KG1 (cell line): ENCODE measurements at regions not wholly inside any gene's neighbourhood (a gene's known extent, or its start where the extent isn't known, plus 50 kb on each side); places are given as distances from the start of the nearest gene placed in this dataset.

Experiments used
- DNase-seq: peaks from one replicate; lab custom pipeline; 2025; lab: John Stamatoyannopoulos, UW

DNA sequence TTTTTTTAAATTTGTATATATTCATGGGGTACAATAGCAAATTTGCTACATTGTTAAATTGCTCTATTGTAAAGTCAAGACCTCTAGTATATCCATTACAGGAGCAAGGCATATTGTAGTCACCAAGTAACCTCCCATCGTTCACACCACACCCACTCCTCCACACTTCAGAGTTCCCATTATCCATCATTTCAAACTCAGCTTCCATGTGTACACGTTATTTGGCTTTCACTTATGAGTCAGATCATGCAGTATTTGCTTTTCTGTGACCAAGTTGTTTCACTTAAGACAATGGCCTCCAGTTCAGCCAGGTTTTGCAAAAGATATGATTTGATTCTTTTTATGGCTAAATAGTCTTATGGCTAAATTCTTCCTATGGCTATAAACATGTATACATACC, 2614.2 kb downstream of the PCDH7 start:
- DNase-seq: no peak

DNA sequence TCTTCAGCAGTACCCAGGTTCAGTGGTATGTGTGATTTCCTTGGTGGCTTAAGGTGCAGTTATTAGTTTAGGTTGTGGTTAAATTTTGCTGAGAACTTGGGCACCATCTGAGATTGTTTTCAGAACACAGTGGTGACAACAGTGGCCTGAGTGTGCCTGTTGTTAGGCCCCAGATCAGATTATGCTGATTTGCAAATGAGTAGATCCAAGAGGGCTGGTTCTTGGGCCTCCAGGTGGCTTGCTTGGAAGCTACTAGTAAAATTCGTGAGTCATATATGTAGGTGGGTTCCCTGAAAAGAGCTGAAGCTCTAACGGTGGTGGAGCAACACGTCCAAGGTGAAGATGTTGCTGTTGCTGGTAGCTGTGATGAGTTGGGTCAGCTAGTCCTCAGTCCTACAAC, 2619.6 kb downstream of the PCDH7 start:
- DNase-seq: no peak

DNA sequence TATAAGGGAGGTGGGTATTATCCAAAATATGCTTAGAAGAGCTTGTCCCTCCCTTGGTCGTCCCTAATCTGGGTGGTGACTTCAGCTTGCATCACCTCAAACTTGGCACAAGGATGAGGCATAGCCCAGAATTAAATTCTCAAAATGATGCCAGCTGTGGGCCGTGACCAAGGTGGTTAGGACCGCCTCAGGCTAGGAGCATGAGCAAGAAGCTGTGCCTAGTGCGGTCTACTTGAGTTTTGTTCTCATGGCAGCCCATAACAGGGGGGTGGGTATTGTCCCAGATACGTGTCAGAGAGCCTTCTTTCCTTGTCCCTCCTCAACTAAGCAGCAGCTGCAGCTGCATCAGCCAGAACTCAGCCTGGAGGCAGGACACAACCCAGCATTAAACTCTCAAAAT, 2620.0 kb downstream of the PCDH7 start:
- DNase-seq: no peak

- DNase-seq: no peak
Observed at GRCh38 chr4:33349376-33349775, 2629.2 kb downstream of the PCDH7 start.

DNA sequence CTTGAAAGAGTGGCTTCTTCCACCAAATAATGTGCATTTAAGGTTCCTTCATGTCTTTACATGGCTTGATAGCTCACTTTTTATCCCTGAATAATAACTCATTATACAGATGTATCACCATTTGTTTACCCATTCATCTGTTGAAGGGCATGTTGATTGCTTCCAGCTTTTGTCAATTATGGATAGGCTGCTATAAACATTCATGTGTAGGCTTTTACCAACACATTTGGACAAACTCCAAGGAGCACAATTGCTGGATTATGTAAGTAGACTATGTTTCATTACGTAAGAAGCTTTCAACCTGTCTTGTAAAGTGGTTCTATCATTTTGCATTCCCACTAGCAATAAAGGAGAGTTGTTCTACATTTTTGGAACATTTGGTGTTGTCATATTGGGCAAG, 2637.0 kb downstream of the PCDH7 start:
- no peak for DNase-seq

GRCh38 chr4:33369446-33369845, 2649.3 kb downstream of the PCDH7 start:
- no peak for DNase-seq

- DNase-seq: no peak
Observed at GRCh38 chr4:33381816-33382215, 2661.6 kb downstream of the PCDH7 start.

- no peak for DNase-seq
Observed at GRCh38 chr4:33386764-33387163, 2666.6 kb downstream of the PCDH7 start.

GRCh38 chr4:33390976-33391375, 2670.8 kb downstream of the PCDH7 start:
- no peak for DNase-seq

GRCh38 chr4:33395731-33396485, 2675.7 kb downstream of the PCDH7 start:
- DNase-seq: no peak

GRCh38 chr4:33400504-33400903, 2680.3 kb downstream of the PCDH7 start:
- no peak for DNase-seq

GRCh38 chr4:33407496-33407895, 2687.3 kb downstream of the PCDH7 start:
- DNase-seq: no peak

DNA sequence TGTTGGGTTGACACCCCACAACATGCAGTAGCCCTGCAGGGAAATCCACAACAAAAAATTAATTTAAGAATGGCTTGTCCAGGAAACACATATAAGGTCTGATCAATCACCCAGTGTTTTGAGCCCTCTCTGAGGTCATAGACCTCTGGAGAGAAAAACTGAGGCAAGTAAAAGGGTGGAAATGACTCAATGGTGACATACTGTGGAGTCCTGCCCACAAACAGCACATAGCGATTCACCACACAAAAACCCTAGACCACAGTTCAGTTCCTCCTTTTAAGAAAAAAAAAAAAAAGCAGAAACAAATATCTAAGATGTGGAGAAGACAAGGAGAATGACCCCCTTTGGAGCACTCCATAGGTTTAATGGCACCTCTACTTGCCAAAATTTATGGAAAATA, 2691.0 kb downstream of the PCDH7 start:
- DNase-seq: no peak

DNA sequence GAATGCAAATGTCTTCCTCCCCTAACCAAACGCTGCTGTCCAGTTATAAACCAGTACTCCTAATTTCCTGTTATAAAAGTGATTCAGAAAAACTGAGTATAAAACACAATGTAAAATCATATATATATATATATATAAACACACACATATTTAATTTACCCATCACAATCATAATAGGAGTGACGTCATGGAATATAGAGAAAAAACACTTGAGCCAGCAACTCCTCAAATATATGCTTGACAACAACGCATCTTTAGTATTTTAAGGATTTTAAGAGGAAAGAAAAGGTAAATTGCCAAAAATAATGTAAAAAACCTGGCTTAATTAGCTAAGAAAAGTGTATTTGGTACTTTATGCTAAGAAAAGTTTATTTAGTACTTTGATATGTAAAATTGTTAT, 2701.7 kb downstream of the PCDH7 start:
- DNase-seq: no peak

DNA sequence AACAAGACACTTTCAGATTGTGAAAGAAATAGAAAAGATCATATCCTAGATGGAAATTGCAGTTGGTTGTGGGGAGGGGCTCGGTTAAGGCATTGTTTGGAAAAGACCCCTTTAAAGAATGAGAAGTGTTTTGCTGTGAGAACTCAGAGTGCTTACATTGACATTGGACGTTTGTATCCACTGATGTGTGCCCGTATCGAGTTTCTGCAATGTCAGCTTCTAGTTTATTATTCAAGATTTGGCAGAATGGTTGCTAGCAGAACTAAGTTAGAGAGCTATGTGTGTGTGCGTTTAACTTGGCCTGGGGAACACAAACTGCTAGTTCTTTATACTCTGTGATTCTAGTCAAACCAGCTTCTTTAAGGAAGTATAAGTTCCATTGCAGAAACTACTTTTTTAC, 2702.5 kb downstream of the PCDH7 start:
- no peak for DNase-seq

DNA sequence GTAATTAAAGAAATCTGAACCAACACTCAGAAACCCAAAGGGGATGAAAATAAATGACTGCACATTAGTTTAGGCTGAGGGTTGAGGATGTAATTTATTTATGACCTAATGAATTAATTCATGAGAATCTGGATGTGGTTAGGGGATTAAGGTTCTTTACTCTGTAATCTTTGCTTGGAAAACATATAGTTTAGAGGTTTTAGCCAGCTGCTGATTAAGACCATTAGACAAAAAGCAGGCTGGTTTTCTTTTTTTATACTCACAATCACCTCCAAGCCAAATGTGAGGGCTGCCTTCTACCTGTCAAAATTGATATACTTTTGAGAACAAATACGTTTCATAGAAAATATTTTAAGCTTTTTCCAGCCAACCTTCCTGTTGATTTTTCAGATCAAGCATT, 2705.8 kb downstream of the PCDH7 start:
- DNase-seq: no peak

DNA sequence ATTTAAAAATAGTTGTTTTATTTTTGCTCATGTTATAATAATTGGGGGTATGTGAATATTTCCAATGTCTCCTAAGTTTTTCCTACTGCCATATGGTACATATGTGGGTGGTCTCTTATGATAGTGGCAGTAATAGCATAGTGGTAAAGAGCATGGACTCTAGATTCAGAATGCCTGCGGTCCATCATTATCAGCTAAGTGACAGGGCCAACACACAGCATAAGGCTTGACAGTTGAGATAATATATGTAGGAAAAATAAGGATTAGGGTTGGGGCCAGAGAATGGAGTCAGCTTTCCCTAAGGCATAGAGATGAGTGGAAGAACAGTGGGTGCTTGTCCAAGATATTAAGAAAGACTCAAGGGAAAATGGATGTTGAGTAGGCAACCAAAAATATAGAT, 2707.5 kb downstream of the PCDH7 start:
- DNase-seq: no peak

- no peak for DNase-seq
Observed at GRCh38 chr4:33429971-33430370, 2709.8 kb downstream of the PCDH7 start.

GRCh38 chr4:33437406-33437805, 2717.2 kb downstream of the PCDH7 start:
- DNase-seq: no peak

DNA sequence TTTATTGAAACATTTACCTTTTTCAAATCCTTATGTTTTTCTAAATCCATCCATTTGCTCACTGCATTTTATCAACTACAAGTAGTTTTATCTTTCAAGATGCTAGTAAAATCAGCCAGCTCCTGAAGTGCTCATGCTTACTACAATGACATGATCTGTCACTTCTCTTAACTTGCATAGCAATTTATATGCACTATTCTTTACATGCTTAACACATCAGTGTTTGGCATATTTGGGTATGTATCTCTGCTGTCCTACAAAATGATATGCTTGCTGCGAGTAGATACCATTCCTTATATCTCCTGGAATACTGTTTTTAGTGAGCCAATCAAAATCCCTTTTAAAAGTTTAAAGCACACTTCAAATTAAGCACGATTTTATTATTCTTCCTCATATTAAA, 2726.8 kb downstream of the PCDH7 start:
- no peak for DNase-seq

- no peak for DNase-seq
Observed at GRCh38 chr4:33448948-33449347, 2728.8 kb downstream of the PCDH7 start.

DNA sequence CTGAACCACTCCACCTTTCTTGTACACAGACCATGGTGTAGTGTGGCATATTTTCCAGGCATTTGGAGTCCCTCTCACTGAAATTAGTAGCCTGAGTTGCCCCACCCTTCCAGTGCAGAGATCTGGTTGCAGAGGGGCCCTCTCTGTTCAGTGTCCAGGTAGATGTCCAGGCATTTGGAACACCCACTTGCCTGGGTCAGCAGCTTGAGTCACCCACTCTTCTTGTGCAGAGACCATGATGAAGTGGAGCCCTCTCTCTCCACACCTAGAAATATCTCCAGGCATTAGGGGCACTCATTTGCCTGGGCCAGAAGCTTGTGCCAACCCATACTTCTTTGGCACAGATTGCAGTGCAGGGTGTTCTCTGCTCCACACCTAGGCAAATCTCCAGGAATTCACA, 2733.3 kb downstream of the PCDH7 start:
- DNase-seq: no peak

DNA sequence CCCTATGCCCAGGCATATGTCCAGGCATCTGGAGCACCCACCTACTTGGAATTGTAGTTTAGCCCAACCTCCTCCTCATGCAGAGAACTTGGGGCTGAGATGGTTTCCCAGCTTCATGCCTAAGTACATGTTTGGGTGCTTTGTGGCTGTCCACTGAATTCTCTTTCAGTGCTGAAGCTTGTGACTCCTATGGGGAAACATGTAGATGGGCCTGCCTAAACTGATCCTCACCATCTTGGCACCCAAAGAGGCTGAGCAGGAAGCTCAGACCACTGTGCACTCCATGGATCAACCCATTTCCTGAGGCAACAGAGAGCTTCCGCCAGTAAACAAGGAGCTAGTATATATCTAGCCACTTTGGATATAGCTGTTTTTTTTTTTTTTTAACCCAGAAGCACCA, 2733.7 kb downstream of the PCDH7 start:
- DNase-seq: no peak

DNA sequence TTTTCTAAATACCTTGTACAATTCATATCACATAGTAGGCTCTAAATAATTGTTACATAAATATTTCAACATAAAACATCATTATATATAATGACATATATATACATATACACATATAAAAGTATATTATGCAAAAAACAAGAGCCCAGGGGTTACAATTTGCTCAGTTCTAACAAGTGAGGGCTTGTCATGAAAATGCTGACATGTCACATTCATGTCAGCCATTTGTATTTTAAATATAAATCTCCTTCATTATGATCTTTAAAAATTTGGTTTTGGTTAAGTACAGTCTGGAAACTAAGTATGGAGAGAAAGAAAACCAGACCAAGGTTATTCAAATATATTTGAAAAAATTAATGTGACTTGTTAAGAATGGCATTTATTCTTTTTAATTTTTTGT, 2745.4 kb downstream of the PCDH7 start:
- no peak for DNase-seq

GRCh38 chr4:33467291-33467690, 2747.1 kb downstream of the PCDH7 start:
- no peak for DNase-seq
